GM21528 (cell line): ENCODE measurements at regions not wholly inside any gene's neighbourhood (a gene's known extent, or its start where the extent isn't known, plus 50 kb on each side); places are given as distances from the start of the nearest gene placed in this dataset.

ENCODE experiments used
- ATAC-seq: cut with Tn5 transposase; IDR thresholded peaks from one replicate; pipeline ENCODE4 v1.9.1; 2021; ENCODE audit warnings: mild to moderate bottlenecking, moderate library complexity; ENCODE audit not compliant: unreplicated experiment, low FRiP score

- ATAC-seq, result no peak
Observed at GRCh38 chr21:38922474-38923235, 116.9 kb downstream of the ETS2 start.

- ATAC-seq, result no peak
Observed at GRCh38 chr21:38921511-38922251, 116.0 kb downstream of the ETS2 start.

GRCh38 chr21:38920631-38921398 is 115.1 kb downstream of the ETS2 start:
- ATAC-seq, result no peak

GRCh38 chr21:38918607-38919346 is 113.0 kb downstream of the ETS2 start:
- no peak for ATAC-seq

GRCh38 chr21:38917043-38917774 is 111.5 kb downstream of the ETS2 start:
- no peak for ATAC-seq

- ATAC-seq, result no peak
Observed at GRCh38 chr21:38916214-38916964, 110.7 kb downstream of the ETS2 start.

GRCh38 chr21:38915546-38915945 is 109.8 kb downstream of the ETS2 start:
- no peak for ATAC-seq

GRCh38 chr21:38914528-38915293 is 109.0 kb downstream of the ETS2 start:
- no peak for ATAC-seq

- no peak for ATAC-seq
Observed at GRCh38 chr21:38913893-38914527, 108.3 kb downstream of the ETS2 start.

GRCh38 chr21:38913120-38913892 is 107.6 kb downstream of the ETS2 start:
- no peak for ATAC-seq

GRCh38 chr21:38912789-38913119 is 107.0 kb downstream of the ETS2 start:
- ATAC-seq, result no peak

GRCh38 chr21:38912102-38912629 is 106.4 kb downstream of the ETS2 start:
- ATAC-seq, result no peak

GRCh38 chr21:38911484-38912101 is 105.9 kb downstream of the ETS2 start:
- no peak for ATAC-seq

- ATAC-seq, result no peak
Observed at GRCh38 chr21:38910390-38911067, 104.8 kb downstream of the ETS2 start.

- no peak for ATAC-seq
Observed at GRCh38 chr21:38909929-38910328, 104.2 kb downstream of the ETS2 start.

- no peak for ATAC-seq
Observed at GRCh38 chr21:38909109-38909508, 103.4 kb downstream of the ETS2 start.
